Umbilical cord (tissue), 1 donor: ENCODE measurements at regions not wholly inside any gene's neighbourhood (a gene's known extent, or its start where the extent isn't known, plus 50 kb on each side); places are given as distances from the start of the nearest gene placed in this dataset.
"Not testable (repeated sequence)": the region's sequence is repeated elsewhere in the genome, so short reads cannot be mapped to it uniquely, and the experiment has no call there.

Source experiments
- DNase-seq: peaks from one replicate; pipeline ENCODE4 v3.0.0-alpha.2; 2015; ENCODE audit warnings: low spot score

DNA sequence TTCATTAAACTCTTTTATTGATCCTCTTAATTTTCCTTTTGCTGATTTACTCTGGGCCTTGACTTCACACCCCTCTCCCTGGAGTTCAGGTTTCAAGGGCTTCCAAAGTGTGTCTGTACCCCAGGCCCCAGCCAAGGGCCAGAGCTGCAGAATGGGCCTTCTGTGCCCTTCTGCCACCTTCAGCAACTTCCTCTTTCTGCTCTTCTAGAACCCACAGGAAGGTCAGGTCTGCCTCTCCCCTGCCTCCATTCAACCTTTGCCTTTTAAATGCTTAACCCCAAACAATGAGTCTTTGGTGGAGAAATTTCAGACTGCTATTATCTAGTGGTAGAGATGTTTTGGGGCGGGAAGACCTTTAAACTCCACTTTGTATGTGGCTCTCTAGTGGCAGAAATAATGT, 63.1 kb downstream of the TSN start:
- DNase-seq: no peak

DNA sequence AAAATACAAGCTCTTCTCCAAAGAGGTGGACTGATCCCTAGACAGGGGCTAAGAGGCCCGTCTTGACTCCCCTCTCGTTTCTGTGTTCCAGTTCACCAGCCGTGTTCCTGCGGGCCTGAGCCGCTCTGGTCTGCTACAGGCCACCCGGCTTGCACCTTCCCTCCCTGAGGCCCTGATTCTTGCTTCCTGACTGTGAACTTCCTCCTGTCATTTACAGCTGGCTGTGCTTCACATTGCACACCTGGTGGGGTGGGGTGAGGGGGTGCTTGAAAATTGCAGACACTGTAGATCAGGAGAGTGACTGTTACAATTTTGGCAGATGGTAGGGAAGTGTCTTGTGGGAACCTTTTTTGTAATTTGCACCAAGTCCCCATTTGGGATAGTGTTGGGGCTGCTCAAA, 64.4 kb downstream of the TSN start:
- no peak for DNase-seq

DNA sequence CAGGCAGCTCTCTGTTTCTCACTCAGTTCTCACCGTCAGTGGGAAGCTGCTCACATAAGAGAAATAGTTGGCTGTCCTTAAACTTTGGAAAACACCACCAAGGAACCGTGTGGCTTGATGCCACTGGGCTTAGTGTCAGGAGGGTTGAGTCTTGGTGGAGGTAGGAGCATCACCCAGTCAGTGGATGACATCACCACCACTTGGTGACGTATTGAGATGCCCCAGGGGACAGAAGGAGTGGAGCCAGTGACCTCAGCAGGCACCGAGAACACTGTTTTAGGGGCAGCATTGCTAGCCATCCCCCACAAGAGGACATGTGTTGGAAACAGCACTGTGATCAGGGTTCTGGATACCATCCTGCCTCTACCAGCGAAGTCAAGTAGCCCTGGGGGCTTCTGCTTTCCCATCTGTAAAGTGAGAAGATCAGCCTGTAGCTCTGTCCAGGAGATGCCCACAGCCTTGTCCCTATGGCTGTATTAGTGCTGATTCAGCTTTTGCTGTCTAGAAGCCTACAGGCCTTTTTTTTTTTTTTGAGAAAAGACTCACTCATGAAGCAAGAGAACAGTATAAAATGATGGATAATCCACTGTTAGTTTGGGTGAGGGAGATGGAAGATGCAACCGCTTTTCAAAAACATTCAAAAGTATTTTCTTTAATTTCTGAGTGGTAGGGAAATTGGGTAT, 66.2 kb downstream of the TSN start:
- DNase-seq: no peak

- DNase-seq: no peak
Observed at GRCh38 chr2:121824264-121824663, 68.8 kb downstream of the TSN start.

GRCh38 chr2:121825003-121825950, 69.8 kb downstream of the TSN start:
- no peak for DNase-seq

GRCh38 chr2:121826036-121826435, 70.6 kb downstream of the TSN start:
- no peak for DNase-seq

DNA sequence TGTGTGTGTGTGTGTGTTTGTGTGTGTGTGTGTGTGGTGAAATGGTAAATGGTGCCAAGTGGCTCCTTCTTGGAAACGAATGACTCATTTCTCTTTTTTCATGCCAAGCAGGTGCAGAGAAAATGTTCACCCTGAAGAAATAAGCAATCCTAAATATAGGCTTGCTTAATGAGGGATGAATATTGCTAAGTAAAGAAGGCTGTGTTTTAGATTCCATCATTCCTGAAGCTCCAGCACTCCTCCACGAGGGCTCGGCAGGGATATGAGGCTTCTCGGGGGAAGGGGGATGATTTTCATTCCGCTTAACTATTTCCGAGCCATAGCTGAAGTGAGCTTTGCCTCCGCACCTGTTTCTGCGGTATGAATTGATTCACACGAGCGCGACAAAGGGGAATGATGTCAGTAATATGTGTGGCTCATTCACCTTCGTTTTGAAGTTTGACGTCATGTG, 72.9 kb downstream of the TSN start:
- no peak for DNase-seq

DNA sequence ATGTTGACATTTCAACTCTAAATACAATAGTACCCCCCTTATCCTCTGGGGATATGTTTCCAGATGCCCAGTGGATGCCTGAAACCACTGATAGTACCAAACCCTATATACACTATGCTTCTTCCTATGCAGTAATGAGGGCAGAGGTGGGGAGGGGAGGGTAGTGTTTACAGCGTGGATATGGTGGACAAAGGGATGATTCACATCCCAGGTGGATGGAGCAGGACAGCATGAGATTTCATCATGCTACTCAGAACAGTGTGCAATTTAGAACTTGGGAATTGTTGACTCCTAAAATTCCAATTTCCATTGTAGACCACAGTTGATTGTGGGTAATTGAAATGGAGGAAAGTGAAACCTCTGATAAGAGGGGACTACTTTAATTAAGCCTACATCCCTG, 75.4 kb downstream of the TSN start:
- DNase-seq: no peak

DNA sequence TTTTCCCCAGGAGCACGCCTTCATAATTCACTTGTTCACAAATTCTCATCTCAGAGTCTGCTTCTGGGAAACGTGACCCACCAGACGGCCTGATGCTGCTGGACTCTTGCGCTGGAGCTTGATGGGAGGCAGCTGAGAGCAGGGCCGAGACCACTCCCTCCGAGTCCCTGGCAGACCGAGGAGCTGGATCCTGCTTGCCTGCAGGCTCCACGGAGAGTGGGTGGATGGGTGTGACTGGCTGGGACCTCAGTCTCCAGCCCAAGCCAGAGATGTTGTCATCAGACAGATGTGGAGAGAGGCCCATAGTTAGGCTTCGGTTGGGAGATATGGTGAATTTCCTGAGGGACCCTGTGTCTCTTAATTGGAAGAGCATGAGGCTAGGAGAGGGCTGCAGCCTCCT, 76.4 kb downstream of the TSN start:
- DNase-seq: no peak

- no peak for DNase-seq
Observed at GRCh38 chr2:121832412-121833357, 77.2 kb downstream of the TSN start.

GRCh38 chr2:121833358-121833723, 77.9 kb downstream of the TSN start:
- DNase-seq: no peak

GRCh38 chr2:121836611-121837010, 81.2 kb downstream of the TSN start:
- DNase-seq: peak; percentile 91

- peak; percentile 62 for DNase-seq
Observed at GRCh38 chr2:121837591-121837990, 82.1 kb downstream of the TSN start.

DNA sequence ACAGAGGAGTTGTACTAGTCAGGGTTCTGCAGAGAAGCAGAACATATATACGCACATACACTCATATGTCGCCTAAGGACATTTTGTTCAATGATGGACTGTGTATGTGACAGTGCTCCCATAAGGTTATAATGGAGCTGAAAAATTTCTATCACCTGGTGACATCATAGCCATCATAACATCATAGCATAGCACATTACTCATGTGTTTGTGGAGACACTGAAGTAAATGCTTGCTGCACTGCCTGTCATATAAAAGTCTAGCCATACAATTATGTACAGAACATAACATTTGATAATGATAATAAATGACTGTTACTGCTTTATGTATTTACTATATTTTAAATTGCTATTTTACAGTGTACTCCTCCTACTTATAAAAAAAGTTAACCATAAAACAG, 83.1 kb downstream of the TSN start:
- no peak for DNase-seq

GRCh38 chr2:121839584-121839983, 84.1 kb downstream of the TSN start:
- no peak for DNase-seq

DNA sequence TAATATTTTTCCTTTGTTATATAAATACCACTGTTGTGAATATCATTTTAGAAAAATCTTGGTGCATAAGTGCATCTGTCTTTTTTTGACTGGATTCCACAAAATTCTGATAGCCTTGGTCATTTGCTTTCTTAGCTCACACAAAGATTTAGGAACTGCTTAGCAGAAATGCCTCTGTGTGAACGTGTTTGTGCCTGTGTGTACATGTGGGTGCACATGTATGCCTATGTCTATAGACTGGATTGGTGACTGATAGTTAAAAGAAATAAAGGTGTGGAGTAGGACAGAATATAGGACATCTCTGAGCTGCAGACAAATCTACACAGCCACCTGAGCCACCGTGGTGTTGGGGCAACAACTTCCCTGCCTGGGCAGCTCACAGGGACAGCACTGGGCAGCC, 93.8 kb downstream of the TSN start:
- no peak for DNase-seq

GRCh38 chr2:121853149-121853548, 97.7 kb downstream of the TSN start:
- not testable (repeated sequence) for DNase-seq

- DNase-seq: peak; percentile 30
Observed at GRCh38 chr2:121855510-121855909, 100.1 kb downstream of the TSN start.

DNA sequence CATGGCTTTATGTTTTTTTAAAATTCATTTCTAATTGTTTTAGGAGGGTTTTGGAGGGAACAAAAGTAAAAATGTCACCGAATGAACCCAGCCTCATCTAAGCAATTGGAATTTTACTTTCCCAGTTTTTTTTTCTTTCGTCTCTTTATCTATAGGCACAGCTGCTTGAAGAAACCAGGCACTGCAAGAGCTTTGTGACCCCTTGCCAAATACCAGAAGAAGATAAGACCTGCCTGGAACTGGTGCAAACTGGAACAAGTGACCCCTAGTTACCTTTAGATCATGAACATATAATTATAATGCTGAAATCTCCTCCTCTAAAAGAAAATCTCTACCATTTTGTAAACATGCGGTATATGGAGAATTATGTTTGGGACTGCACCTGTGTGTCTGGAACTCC, 100.9 kb downstream of the TSN start:
- DNase-seq: peak; percentile 28

DNA sequence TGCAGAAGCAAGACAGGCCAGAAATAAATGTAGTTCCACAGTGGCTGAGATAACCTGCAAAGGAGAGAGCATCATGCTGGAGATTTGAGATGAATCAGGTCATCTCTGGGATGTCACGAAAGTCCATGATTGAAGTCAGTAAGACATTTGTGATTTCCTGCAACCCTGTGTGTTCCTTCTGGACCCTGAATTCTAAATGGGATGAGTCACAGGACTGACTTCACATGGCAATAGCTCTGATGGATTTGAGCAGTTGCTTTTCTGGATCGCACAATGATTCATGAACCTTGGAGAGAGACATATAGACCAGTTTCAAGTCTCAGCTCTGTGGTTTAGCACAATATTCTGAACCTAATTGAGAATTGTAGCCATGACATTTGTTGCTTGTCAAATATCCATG, 102.9 kb downstream of the TSN start:
- no peak for DNase-seq

GRCh38 chr2:121858847-121859246, 103.4 kb downstream of the TSN start:
- DNase-seq: no peak
